Right cardiac atrium (tissue), 5 donors: ENCODE measurements at regions not wholly inside any gene's neighbourhood (a gene's known extent, or its start where the extent isn't known, plus 50 kb on each side); places are given as distances from the start of the nearest gene placed in this dataset.

Experiments
- ATAC-seq, 2 donors: fragments of 200-7000 bp; cut with Tn5 transposase; one replicate each; pipeline versions ENCODE4 v1.8.0 to v1.9.1; 2020; ENCODE audit warnings: moderate library complexity in 2 of 2, mild to moderate bottlenecking in 1 of 2
- DNase-seq, 3 donors: peaks; one replicate each; pipeline ENCODE4 v3.0.0-alpha.2; 2020
- H3K27ac ChIP-seq: one replicate; pipeline ENCODE4 v1.5.1; 2013; ENCODE audit warnings: mild to moderate bottlenecking, low read length, control low read depth, moderate library complexity
- H3K27me3 ChIP-seq: one replicate; pipeline ENCODE4 v1.6.1; 2013; ENCODE audit not compliant: control insufficient read depth, insufficient read depth
- H3K4me1 ChIP-seq: one replicate; pipeline ENCODE4 v1.6.1; 2013; ENCODE audit warnings: low read length; ENCODE audit not compliant: control insufficient read depth, insufficient read depth
- H3K4me3 ChIP-seq: one replicate; pipeline ENCODE4 v1.5.1; 2013; ENCODE audit warnings: low read length, control low read depth
- H3K9me3 ChIP-seq: one replicate; pipeline ENCODE4 v1.6.1; 2013; ENCODE audit warnings: low read length; ENCODE audit not compliant: control insufficient read depth
- WGBS: extraction: QIAGEN DNeasy Blood & Tissue Kit; methylation state at CpG from one replicate; pipeline ENCODE4 v1.1.7; 2013; 5-methylcytosine and 5-hydroxymethylcytosine counted together
- intact Hi-C, 4 donors: fragments of 100-400 bp; cut with DNase I; formaldehyde crosslinking; loops; one replicate each; pipeline versions ENCODE4 v1.11.0 to v1.14.0; 2022 to 2023
- donor health status: healthy with polysubstance abuse.
- donor health status: DM: no; HTN: yes; CAD: no.
- donor health status: DM: no; HTN: no; CAD: no.
- donor health status: DM: no; HTN: yes; CAD: no; lungs with severe emphysema.
- donor health status: DM: yes; HTN: yes; CAD: no.

- no peaks in the 10 kb centered on the region for H3K9me3 ChIP-seq
- no peak overlapping the region for H3K4me3 ChIP-seq
- ATAC-seq (no peak), DNase-seq (no peak)
- 0% methylated on average over 1 of the region's 1 CpG for WGBS
- peaks cover 2% of the 10 kb centered on the region for H3K27me3 ChIP-seq
- no peak overlapping the region for H3K27ac ChIP-seq
- intact Hi-C loops: no loop called here
- H3K4me1 ChIP-seq: no peaks in the 10 kb centered on the region
Observed at GRCh38 chr22:22078329-22078728, 95.7 kb upstream of the TOP3B start.

GRCh38 chr22:22076932-22077703, 94.5 kb upstream of the TOP3B start:
- no peak for DNase-seq

GRCh38 chr22:22076361-22076760, 93.8 kb upstream of the TOP3B start:
- no peaks in the 10 kb centered on the region for H3K4me1 ChIP-seq
- no peak overlapping the region for H3K27ac ChIP-seq
- H3K27me3 ChIP-seq: peaks cover 2% of the 10 kb centered on the region
- H3K9me3 ChIP-seq: no peaks in the 10 kb centered on the region
- DNase-seq (no peak), ATAC-seq (no peak)
- no peak overlapping the region for H3K4me3 ChIP-seq
- intact Hi-C loops: no loop called here

More at GRCh38 chr22:22076932-22077703, 94.5 kb upstream of the TOP3B start:
- no peaks in the 10 kb centered on the region for H3K4me1 ChIP-seq
- H3K9me3 ChIP-seq: no peaks in the 10 kb centered on the region
- no peak overlapping the region for H3K27ac ChIP-seq
- WGBS: 63% methylated on average over 4 of the region's 4 CpGs
- no peak for ATAC-seq
- intact Hi-C loops: no loop called here
- no peak overlapping the region for H3K4me3 ChIP-seq
- H3K27me3 ChIP-seq: peaks cover 2% of the 10 kb centered on the region

DNA sequence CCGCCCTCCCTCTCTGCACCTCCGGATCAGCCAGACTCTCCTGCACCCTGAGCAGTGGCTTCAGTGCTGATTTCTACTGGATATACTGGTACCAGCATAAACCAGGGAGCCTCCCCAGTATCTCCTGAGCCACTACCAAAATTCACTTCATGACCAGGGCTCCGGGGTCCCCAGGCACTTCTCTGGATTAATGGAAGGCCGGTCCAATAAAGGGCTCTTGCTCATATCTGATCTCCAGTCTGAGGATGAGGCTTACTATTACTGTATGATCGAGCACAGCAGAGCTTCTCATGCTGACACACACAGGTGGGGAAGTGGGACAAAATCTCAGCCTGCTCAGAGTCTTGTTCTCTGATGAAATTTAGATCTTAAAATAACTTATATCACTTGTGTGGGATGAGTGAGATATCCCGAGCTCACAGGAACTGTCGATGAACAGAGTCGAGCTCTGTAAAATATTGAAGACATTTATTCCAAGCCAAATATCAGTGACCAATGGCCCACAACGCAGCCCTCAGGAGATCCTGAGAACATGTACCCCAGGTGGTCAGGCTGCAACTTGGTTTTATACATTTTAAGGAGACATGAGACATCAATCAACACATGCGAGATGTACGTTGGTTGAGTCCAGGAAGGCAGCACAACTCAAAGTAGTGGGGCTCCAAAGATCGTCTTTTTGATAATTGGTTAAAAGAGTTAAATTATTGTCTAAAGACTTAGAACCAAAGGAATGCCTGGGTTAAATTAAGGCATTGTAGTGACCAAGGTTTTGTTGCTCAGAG, 93.0 kb upstream of the TOP3B start:
- intact Hi-C loops: no loop called here
- Histone ChIP-seq H3K9me3 (no peaks in the 10 kb centered on the region), H3K4me1 (no peaks in the 10 kb centered on the region), H3K27ac (no peak overlapping the region), H3K27me3 (peaks cover 2% of the 10 kb centered on the region), H3K4me3 (no peak overlapping the region)
- WGBS: 80% methylated on average over 12 of the region's 12 CpGs
- ATAC-seq (no peak), DNase-seq (no peak)

GRCh38 chr22:22074634-22075381, 92.2 kb upstream of the TOP3B start:
- Histone ChIP-seq H3K9me3 (no peaks in the 10 kb centered on the region), H3K27ac (no peak overlapping the region), H3K27me3 (peaks cover 2% of the 10 kb centered on the region), H3K4me3 (no peak overlapping the region), H3K4me1 (no peaks in the 10 kb centered on the region)
- DNase-seq: no peak
- WGBS: 0% methylated on average over 1 of the region's 1 CpG
- ATAC-seq: no peak
- intact Hi-C loops: no loop called here

GRCh38 chr22:22073769-22074561, 91.4 kb upstream of the TOP3B start:
- Histone ChIP-seq H3K27me3 (peaks cover 2% of the 10 kb centered on the region), H3K4me1 (no peaks in the 10 kb centered on the region), H3K27ac (no peak overlapping the region), H3K9me3 (no peaks in the 10 kb centered on the region), H3K4me3 (no peak overlapping the region)
- WGBS: 43% methylated on average over 5 of the region's 5 CpGs
- intact Hi-C loops: no loop called here
- DNase-seq: no peak
- ATAC-seq: no peak

DNA sequence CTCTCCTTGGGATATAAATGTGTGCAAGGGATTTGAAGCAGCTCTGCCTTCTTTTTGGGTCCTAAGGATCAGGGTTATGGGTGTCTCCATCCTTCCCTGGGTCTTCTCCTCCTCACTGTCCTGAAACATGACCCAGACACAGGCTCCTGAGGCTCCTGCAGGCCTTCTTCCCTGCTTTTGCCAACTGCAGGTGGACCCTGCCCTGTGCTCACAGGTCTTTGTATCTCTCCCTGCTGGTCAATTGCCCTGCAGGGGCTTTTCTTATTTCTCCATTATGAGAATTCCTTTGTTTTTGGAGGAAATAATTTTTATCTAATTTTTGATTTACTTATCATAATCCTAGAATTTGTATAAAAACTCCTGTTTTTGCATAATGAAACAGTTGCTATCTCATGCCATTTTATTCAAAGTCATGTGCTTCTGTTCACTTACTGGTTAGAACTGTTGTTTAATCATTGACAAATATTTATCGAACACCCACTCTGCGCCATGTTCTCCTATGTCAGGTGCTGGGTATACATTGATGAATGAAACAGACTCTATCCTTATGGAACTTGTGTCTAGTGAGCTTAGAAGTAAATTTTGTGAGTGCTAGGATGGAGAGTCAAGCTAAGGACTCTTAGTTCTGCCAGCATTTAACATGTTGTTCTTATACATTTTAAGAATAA, 89.7 kb upstream of the TOP3B start:
- 96% methylated on average over 2 of the region's 2 CpGs for WGBS

DNA sequence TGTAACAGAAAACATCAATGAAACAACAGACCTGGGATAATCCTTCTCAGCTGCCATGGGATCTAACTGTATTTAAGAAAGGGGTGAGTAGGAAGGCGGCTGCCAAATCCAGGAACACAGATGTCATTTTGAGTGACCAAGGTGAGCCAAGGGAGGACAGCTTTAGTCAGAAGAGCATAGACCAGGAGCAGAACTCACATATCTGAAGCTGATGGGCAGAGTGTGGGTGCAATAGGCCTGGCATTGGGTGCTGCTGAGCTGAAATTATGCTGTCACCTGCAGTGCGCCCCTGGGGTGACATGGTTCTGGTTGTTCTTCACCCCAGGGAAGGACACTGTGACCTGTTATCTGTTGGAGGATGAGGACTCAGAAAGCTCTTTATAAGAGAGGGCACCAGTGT, 88.9 kb upstream of the TOP3B start:
- H3K27ac ChIP-seq: no peak overlapping the region
- no peaks in the 10 kb centered on the region for H3K9me3 ChIP-seq
- H3K4me3 ChIP-seq: no peak overlapping the region
- no peaks in the 10 kb centered on the region for H3K27me3 ChIP-seq
- no peak for DNase-seq
- intact Hi-C loops: no loop called here
- ATAC-seq: no peak
- 93% methylated on average over 2 of the region's 2 CpGs for WGBS
- no peaks in the 10 kb centered on the region for H3K4me1 ChIP-seq

More for the DNA sequence above, 89.7 kb upstream of the TOP3B start:
- DNase-seq: no peak
- Histone ChIP-seq H3K4me1 (no peaks in the 10 kb centered on the region), H3K9me3 (no peaks in the 10 kb centered on the region), H3K4me3 (no peak overlapping the region), H3K27me3 (peaks cover 2% of the 10 kb centered on the region), H3K27ac (no peak overlapping the region)
- ATAC-seq: no peak
- intact Hi-C loops: no loop called here

DNA sequence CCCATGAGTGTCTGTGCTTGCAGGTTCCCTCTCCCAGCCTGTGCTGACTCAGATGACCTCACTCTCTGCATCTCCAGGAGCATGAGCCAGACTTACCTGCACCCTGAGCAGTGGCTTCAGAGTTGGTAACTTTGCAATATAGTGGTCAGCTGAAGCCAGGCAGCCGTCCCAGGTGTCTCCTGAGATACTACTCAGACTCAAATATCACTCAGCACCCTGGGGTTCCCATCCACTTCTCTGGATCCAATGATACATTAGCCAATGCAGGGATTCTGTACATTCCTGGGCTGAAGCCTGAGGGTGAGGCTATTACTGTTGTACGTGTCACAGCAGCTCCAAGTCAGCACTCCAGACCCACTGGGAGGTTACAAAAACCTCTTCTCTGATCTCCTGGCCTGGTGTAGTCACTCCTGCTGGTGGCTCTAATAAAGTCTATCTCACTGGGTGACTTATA, 87.8 kb upstream of the TOP3B start:
- no peak for ATAC-seq
- Histone ChIP-seq H3K4me1 (no peaks in the 10 kb centered on the region), H3K4me3 (no peak overlapping the region), H3K27me3 (no peaks in the 10 kb centered on the region), H3K9me3 (no peaks in the 10 kb centered on the region), H3K27ac (no peak overlapping the region)
- no peak for DNase-seq
- intact Hi-C loops: no loop called here
- WGBS: 58% methylated on average over 2 of the region's 2 CpGs
